ENCODE measurements at regions not wholly inside any gene's neighbourhood (a gene's known extent, or its start where the extent isn't known, plus 50 kb on each side); places are given as distances from the start of the nearest gene placed in this dataset.

DNA sequence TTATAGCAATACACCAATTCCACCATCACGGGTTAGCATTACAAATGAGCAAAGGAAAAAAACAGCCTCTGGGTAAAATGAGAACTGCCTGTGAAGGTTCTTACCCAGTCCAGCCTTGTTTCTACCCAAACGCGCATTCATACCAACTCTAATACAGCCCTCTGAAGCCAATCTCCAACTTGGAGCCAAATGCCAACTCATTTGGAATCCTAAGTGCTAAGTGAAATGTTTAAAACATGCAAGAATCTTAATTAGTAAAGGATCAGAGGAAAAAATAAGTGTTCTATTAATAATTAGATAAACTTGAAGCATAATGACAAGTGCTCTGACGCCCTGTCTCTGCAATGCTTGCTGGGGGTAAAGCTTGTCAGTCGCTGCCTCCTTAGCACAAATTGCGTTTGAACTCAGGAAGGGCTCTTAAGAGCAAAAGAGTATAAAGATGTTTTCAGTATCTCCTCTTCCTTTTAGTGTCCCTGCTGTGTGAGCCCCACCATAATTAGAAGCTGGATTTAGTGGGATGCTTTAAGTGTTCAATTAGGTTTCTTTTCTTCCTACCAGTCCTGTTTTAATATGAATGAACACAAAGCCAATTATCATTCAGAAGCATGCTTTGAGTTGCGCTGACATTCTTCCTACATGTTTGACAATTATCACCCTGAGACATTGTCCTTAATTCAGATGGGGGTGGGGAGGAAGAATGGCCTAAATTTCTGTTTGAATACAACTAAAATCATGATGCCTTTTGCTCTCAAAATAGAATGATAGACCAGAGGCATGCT, 537.6 kb downstream of the DTWD2 start:
- no peaks in the 10 kb centered on the region for H3K4me1 ChIP-seq
- H3K27ac ChIP-seq: no peak overlapping the region
- H3K36me3 ChIP-seq: no peaks in the 10 kb centered on the region
- DNase-seq (no peak), ATAC-seq (no peak)
- H3K4me3 ChIP-seq: no peak overlapping the region
- no peaks in the 10 kb centered on the region for H3K27me3 ChIP-seq
- no peak for TF ChIP-seq CTCF (IDR thresholded peaks at IDR 0.05)
- H3K9me3 ChIP-seq: no peaks in the 10 kb centered on the region
- intact Hi-C loops (cut with DNase I): no loop called here

GRCh38 chr5:118447350-118447749, 541.0 kb downstream of the DTWD2 start:
- intact Hi-C loops (cut with DNase I): no loop called here
- H3K4me1 ChIP-seq: no peaks in the 10 kb centered on the region
- H3K27me3 ChIP-seq: no peaks in the 10 kb centered on the region
- DNase-seq (no peak), ATAC-seq (no peak)
- no peaks in the 10 kb centered on the region for H3K9me3 ChIP-seq
- H3K4me3 ChIP-seq: no peak overlapping the region
- TF ChIP-seq CTCF (IDR thresholded peaks at IDR 0.05): no peak
- no peaks in the 10 kb centered on the region for H3K36me3 ChIP-seq
- no peak overlapping the region for H3K27ac ChIP-seq

DNA sequence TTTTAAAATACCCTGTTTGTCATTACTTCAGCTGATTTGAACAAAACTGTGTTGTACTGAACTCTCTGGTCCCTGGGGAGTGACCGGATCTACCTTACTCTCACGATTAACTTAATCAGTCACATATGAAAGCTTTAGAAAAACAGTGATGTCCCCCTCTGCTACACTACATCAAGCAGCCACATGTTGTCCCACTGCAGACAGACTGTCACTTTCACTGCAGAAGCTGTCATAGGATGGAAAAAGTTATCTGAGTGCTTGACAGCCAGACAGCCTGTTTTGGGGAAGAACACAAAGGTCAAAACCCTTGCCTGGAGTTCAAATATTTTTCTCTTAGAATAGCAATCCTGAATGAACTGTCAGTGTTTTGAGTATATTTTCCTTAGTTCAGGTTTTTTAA, 546.4 kb downstream of the DTWD2 start:
- ATAC-seq (no peak), DNase-seq (no peak)
- Histone ChIP-seq H3K36me3 (no peaks in the 10 kb centered on the region), H3K27ac (no peak overlapping the region), H3K4me1 (no peaks in the 10 kb centered on the region), H3K4me3 (no peak overlapping the region), H3K27me3 (no peaks in the 10 kb centered on the region), H3K9me3 (no peaks in the 10 kb centered on the region)
- intact Hi-C loops (cut with DNase I): no loop called here
- TF ChIP-seq CTCF (IDR thresholded peaks at IDR 0.05): no peak

- intact Hi-C loops (cut with DNase I): no loop called here
These were observed 547.3 kb downstream of the DTWD2 start for GRCh38 chr5:118441034-118441433.

GRCh38 chr5:118440496-118440895, 547.9 kb downstream of the DTWD2 start:
- Histone ChIP-seq H3K4me3 (no peak overlapping the region), H3K4me1 (no peaks in the 10 kb centered on the region), H3K9me3 (no peaks in the 10 kb centered on the region), H3K27me3 (no peaks in the 10 kb centered on the region), H3K36me3 (no peaks in the 10 kb centered on the region), H3K27ac (no peak overlapping the region)
- DNase-seq (no peak), ATAC-seq (no peak)
- TF ChIP-seq CTCF (IDR thresholded peaks at IDR 0.05): no peak
- intact Hi-C loops (cut with DNase I): no loop called here

More at GRCh38 chr5:118441034-118441433, 547.3 kb downstream of the DTWD2 start:
- no peaks in the 10 kb centered on the region for H3K9me3 ChIP-seq
- H3K36me3 ChIP-seq: no peaks in the 10 kb centered on the region
- ATAC-seq (no peak), DNase-seq (no peak)
- no peaks in the 10 kb centered on the region for H3K27me3 ChIP-seq
- no peak for TF ChIP-seq CTCF (IDR thresholded peaks at IDR 0.05)
- H3K4me1 ChIP-seq: no peaks in the 10 kb centered on the region
- H3K4me3 ChIP-seq: no peak overlapping the region
- no peak overlapping the region for H3K27ac ChIP-seq

- H3K36me3 ChIP-seq: no peaks in the 10 kb centered on the region
- no peaks in the 10 kb centered on the region for H3K27me3 ChIP-seq
- no peak for DNase-seq
- ATAC-seq: no peak
- no peaks in the 10 kb centered on the region for H3K4me1 ChIP-seq
- H3K27ac ChIP-seq: no peak overlapping the region
- H3K9me3 ChIP-seq: no peaks in the 10 kb centered on the region
- no peak overlapping the region for H3K4me3 ChIP-seq
- no peak for TF ChIP-seq CTCF (IDR thresholded peaks at IDR 0.05)
- intact Hi-C loops (cut with DNase I): no loop called here
These were observed 548.5 kb downstream of the DTWD2 start for GRCh38 chr5:118439831-118440230.
